HFF-Myc (cell line): ENCODE measurements at regions not wholly inside any gene's neighbourhood (a gene's known extent, or its start where the extent isn't known, plus 50 kb on each side); places are given as distances from the start of the nearest gene placed in this dataset.

ENCODE experiments used
- DNase-seq: peaks from one replicate; pipeline ENCODE4 v3.0.0-alpha.2; 2011; ENCODE audit warnings: low read depth; ENCODE audit errors: extremely low read depth
- H3K4me3 ChIP-seq: replicated peaks from 2 replicates; pipeline ENCODE4 v1.5.1; 2011; ENCODE audit warnings: low read depth, mild to moderate bottlenecking, control low read depth, low read length
- CTCF ChIP-seq: IDR thresholded peaks from 2 replicates; pipeline ENCODE4 v1.5.1; 2012; ENCODE audit warnings: mild to moderate bottlenecking, low read depth, low read length, control low read depth; ENCODE audit errors: missing control alignments

- TF ChIP-seq CTCF: no peak
- DNase-seq: no peak
- H3K4me3 ChIP-seq: no peak overlapping the region
Observed at GRCh38 chr22:44599084-44599483, 101.1 kb upstream of the RTL6 start.

DNA sequence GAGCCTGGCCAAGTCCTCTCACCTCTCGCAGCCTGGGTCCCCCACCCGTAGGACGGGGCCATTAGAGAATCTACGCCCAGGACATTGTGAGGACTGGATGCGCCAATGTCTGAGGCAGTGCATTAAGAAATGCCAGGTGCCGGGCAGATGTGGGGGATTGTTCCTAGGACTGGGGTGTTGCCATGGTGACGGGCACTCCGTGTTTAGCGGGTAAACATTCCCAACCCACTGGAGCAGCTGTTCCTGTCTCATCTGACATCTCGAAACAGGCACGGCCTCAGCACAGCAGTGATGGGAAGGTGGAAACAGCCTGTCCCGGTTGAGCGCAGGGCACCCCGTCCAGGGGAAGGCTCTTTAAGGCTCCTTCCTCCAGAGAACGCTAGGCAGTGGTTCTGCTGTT is 99.6 kb upstream of the RTL6 start:
- no peak overlapping the region for H3K4me3 ChIP-seq
- no peak for TF ChIP-seq CTCF
- peak; percentile 93 for DNase-seq

DNA sequence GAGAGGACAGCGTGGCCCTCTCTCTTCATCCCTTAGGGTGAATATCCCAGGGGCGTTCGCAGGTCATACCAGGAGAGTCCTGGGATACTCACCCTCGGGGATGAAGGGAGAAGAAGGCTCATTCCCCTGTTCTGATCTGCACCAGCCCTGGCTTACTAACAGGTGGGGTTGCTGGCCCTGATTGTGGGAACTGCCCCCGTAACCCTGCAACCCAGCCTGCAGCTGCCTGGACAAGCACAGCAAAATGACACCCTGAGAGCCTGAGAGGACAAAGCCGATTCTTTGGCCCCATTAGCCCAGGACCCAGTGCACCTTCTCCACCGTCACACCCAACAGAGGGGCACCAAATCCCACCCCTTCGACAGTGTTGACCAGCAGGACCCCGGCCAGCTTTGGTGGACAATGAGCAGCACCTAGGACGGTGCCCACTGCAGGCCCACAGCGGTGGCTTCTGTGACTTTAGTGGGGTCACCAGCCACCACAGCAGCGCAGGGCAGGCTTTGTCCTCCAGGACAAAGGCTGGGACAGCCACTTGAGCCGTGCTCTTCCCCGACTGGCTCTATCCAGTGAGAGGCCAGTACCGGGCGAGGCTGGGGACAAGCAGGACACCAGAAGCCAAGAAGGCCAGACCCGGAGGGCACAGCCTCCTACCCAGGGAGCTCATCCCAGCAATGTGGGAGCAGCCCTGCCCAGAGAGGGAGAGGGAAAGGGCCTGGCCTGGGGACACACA is 98.5 kb upstream of the RTL6 start:
- DNase-seq: no peak
- H3K4me3 ChIP-seq: no peak overlapping the region
- no peak for TF ChIP-seq CTCF

DNA sequence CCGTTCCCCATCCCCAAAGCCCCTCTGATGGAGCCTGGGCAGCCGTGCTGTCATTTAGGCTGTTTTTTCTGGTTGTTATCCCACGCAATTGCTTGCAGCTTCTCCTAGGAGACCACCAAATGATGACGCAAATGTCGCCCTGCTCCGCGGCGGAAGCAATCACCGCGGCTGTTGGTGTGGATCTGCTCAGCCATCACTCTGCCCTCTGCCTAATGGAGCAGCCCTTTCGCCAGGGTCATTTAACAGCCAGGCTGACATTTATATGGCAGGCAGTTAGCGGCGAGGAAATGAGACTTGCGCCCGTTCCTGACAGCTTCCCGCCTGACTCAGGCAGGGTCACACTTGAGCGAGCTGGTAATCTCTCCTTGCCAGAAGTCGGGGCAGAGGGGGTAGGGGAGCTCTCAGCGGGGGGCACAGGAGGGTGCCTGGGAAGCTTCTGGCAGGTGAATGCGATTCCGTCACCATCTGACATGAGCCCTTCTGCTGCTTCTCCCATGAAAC is 97.9 kb upstream of the RTL6 start:
- no peak for DNase-seq
- H3K4me3 ChIP-seq: no peak overlapping the region
- TF ChIP-seq CTCF: no peak

DNA sequence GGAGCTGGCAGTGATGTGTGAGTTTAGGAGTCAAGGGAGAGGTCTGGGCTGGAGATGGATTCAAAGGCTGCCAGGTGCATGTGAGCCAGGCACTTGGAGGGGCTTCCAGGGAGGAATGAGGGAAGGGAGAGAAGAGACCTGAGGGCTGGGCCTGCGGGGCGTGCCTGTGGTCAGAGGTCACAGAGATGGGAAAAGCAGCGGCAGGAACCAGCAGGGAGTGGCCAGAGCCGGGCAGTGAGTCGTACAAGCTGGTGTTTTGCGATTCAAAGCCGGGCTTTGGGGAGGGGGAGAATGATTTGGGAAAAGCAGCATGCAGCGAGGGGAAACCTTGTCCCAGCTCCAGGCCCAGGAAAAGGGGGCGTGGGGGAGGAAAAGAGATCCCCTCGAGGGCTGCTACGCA is 96.9 kb upstream of the RTL6 start:
- no peak for DNase-seq
- no peak for TF ChIP-seq CTCF
- no peak overlapping the region for H3K4me3 ChIP-seq

GRCh38 chr22:44592824-44593148 is 94.8 kb upstream of the RTL6 start:
- DNase-seq: no peak
- TF ChIP-seq CTCF: no peak
- no peak overlapping the region for H3K4me3 ChIP-seq
